ENCODE measurements at regions not wholly inside any gene's neighbourhood (a gene's known extent, or its start where the extent isn't known, plus 50 kb on each side); places are given as distances from the start of the nearest gene placed in this dataset.

GRCh38 chr3:104362319-104362718 is 1004.4 kb upstream of the ALCAM start:
- no peak for DNase-seq (ENCODE audit: low read depth)
- H3K4me3 ChIP-seq (ENCODE audit: low read depth, low read length), result no peak overlapping the region
- no peaks in the 10 kb centered on the region for H3K27me3 ChIP-seq (ENCODE audit: control insufficient read depth, insufficient read depth, low read length)
- CTCF ChIA-PET, result no interaction called here
- H3K36me3 ChIP-seq (ENCODE audit: control insufficient read depth, insufficient read depth, low read length), result no peaks in the 10 kb centered on the region
- TF ChIP-seq CTCF (IDR thresholded peaks at IDR 0.05; ENCODE audit: insufficient read depth, low read depth, low read length), result no peak
- POLR2A ChIA-PET, result no interaction called here

DNA sequence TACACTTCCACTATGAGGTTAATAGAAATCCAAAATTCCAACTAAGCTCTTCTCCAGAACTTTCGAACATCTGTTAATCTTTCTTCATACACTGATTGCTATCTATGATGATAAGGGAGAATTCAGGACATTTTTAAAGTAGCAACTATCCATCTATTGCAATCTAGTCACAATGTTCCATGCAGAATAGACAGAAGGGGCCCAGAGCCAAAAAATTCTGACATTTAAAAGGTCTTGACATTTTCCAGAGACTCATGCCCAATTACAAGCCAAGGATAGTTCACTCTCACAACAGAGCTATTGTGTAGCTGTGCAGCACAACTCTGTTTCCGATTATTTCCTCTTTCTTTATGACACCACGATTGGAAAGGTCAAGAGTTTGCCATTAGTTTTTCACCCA is 999.7 kb upstream of the ALCAM start:
- H3K4me3 ChIP-seq (ENCODE audit: low read depth, low read length), result no peak overlapping the region
- TF ChIP-seq CTCF (IDR thresholded peaks at IDR 0.05; ENCODE audit: insufficient read depth, low read depth, low read length), result no peak
- DNase-seq (ENCODE audit: low read depth), result no peak
- ChIA-PET CTCF (no interaction called here), POLR2A (no interaction called here)
- H3K36me3 ChIP-seq (ENCODE audit: control insufficient read depth, insufficient read depth, low read length), result no peaks in the 10 kb centered on the region
- no peaks in the 10 kb centered on the region for H3K27me3 ChIP-seq (ENCODE audit: control insufficient read depth, insufficient read depth, low read length)

GRCh38 chr3:104368760-104369159 is 997.9 kb upstream of the ALCAM start:
- Histone ChIP-seq H3K4me3 (ENCODE audit: low read depth, low read length) (no peak overlapping the region), H3K27me3 (ENCODE audit: control insufficient read depth, insufficient read depth, low read length) (no peaks in the 10 kb centered on the region), H3K36me3 (ENCODE audit: control insufficient read depth, insufficient read depth, low read length) (no peaks in the 10 kb centered on the region)
- ChIA-PET POLR2A (no interaction called here), CTCF (no interaction called here)
- TF ChIP-seq CTCF (IDR thresholded peaks at IDR 0.05; ENCODE audit: insufficient read depth, low read depth, low read length), result no peak
- no peak for DNase-seq (ENCODE audit: low read depth)

DNA sequence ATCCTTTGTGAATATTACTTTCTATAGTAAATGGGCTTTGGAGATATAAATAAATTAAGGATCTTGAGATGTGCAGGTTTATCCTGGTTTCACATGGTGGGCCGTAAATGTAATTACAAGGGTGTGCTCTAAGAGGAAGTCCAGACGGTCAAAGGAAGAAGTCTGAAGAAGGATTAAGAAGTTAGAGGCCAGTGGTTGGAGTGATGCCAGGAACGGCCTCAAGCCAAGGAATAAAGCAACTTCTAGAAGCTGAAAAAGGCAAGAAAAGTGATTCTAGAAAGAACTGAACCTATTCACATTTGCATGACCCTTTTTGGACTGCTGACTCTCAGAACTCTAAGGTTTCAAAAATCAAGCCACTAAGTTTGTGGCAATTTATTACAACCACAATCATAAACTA is 981.3 kb upstream of the ALCAM start:
- ChIA-PET POLR2A (no interaction called here), CTCF (no interaction called here)
- no peaks in the 10 kb centered on the region for H3K27me3 ChIP-seq (ENCODE audit: control insufficient read depth, insufficient read depth, low read length)
- DNase-seq (ENCODE audit: low read depth), result no peak
- no peaks in the 10 kb centered on the region for H3K36me3 ChIP-seq (ENCODE audit: control insufficient read depth, insufficient read depth, low read length)
- H3K4me3 ChIP-seq (ENCODE audit: low read depth, low read length), result no peak overlapping the region
- TF ChIP-seq CTCF (IDR thresholded peaks at IDR 0.05; ENCODE audit: insufficient read depth, low read depth, low read length), result no peak

- no peak overlapping the region for H3K4me3 ChIP-seq (ENCODE audit: low read depth, low read length)
- no peak for TF ChIP-seq CTCF (IDR thresholded peaks at IDR 0.05; ENCODE audit: insufficient read depth, low read depth, low read length)
- POLR2A ChIA-PET, result no interaction called here
- H3K27me3 ChIP-seq (ENCODE audit: control insufficient read depth, insufficient read depth, low read length), result no peaks in the 10 kb centered on the region
- no peaks in the 10 kb centered on the region for H3K36me3 ChIP-seq (ENCODE audit: control insufficient read depth, insufficient read depth, low read length)
- no peak for DNase-seq (ENCODE audit: low read depth)
- CTCF ChIA-PET, result interaction anchor here (0.6 kb wide), 1 partner anchor 967 kb away, joined by 3 read pairs; no protein-coding TSS in a partner anchor
Measured at GRCh38 chr3:104388619-104389018, 978.1 kb upstream of the ALCAM start.

Data from BJ (cell line).